ENCODE measurements at regions not wholly inside any gene's neighbourhood (a gene's known extent, or its start where the extent isn't known, plus 50 kb on each side); places are given as distances from the start of the nearest gene placed in this dataset.
A peak's percentile ranks its signal among the peaks of the same experiment; 100 is the strongest.

DNA sequence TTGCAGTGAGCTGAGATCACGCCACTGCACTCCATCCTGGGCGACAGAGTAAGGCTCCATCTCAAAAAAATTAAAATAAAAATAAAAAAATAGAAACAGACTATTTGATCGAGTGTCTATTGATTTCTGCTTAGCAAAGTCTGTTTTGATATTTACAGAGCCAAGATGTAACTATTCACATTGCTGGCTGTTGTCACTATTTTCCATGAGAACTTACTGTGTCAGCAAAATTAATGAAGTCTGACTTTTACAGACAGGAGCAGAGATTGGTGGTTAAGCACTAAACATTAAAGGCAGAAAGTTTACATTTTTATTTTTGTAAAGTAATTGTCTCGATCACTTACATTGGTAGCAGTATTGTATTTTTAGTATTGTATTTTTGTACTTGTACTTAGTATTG is 85.0 kb upstream of the CCDC28A start:
- Histone ChIP-seq H3K36me3 (no peaks in the 10 kb centered on the region), H3K9me3 (no peaks in the 10 kb centered on the region), H3K4me3 (no peak overlapping the region), H3K4me1 (peaks cover 0 to 11% (median 5%) of the 10 kb centered on the region in 4 donors), H3K27ac (no peak overlapping the region), H3K27me3 (no peaks in the 10 kb centered on the region)
- intact Hi-C loops (cut with DNase I; ENCODE audit: low total_unique reads), result no loop called here
- no peak for DNase-seq
- no peak for TF ChIP-seq CTCF (IDR thresholded peaks at IDR 0.05)

- Histone ChIP-seq H3K27ac (no peak overlapping the region), H3K4me1 (peaks cover 0 to 15% (median 5%) of the 10 kb centered on the region in 4 donors), H3K4me3 (no peak overlapping the region), H3K27me3 (no peaks in the 10 kb centered on the region), H3K9me3 (no peaks in the 10 kb centered on the region), H3K36me3 (no peaks in the 10 kb centered on the region)
- intact Hi-C loops (cut with DNase I; ENCODE audit: low total_unique reads), result loop anchor here (5.0 kb wide), 1 partner anchor 77 kb away; no protein-coding TSS in a partner anchor
- no peak for TF ChIP-seq CTCF (IDR thresholded peaks at IDR 0.05)
- no peak for DNase-seq
These were observed 83.7 kb upstream of the CCDC28A start for GRCh38 chr6:138689849-138690248.

GRCh38 chr6:138690975-138691594 is 82.5 kb upstream of the CCDC28A start:
- TF ChIP-seq CTCF (IDR thresholded peaks at IDR 0.05), result no peak
- no peak overlapping the region for H3K27ac ChIP-seq
- intact Hi-C loops (cut with DNase I; ENCODE audit: low total_unique reads), result loop anchor here (5.0 kb wide), 1 partner anchor 76 kb away; no protein-coding TSS in a partner anchor
- no peaks in the 10 kb centered on the region for H3K27me3 ChIP-seq
- peaks cover 0 to 15% (median 5%) of the 10 kb centered on the region in 4 donors for H3K4me1 ChIP-seq
- peak overlapping the region; percentile 63 to 81 for H3K4me3 ChIP-seq
- no peaks in the 10 kb centered on the region for H3K9me3 ChIP-seq
- no peaks in the 10 kb centered on the region for H3K36me3 ChIP-seq
- no peak for DNase-seq

DNA sequence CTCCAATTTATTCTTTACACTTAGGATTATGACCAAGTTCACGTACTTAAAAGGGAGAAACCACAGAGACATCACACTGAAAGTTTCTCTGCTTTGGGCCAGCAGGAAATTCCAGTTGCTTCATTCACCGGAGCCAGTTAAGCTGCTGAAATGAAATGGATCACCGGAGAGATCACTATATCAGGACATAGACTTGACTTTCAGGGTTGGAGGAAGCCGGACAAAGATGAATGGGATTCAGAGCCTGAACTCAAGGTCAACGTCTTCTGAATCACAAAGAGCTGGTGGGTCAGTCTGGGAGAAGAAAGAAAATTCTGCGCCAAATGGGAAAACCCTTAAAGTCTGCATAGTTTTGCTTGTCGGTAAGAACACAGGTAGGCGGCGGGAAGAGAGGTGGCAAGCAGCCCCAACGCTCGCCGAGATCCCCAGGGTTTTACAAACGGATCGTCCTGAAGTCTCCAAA is 81.9 kb upstream of the CCDC28A start:
- H3K4me3 ChIP-seq, result peak overlapping the region; percentile 63 to 81
- TF ChIP-seq CTCF (IDR thresholded peaks at IDR 0.05), result no peak
- peaks cover 0 to 15% (median 5%) of the 10 kb centered on the region in 4 donors for H3K4me1 ChIP-seq
- peak overlapping the region; percentile 20 to 65 for H3K27ac ChIP-seq
- no peaks in the 10 kb centered on the region for H3K36me3 ChIP-seq
- DNase-seq, result no peak
- no peaks in the 10 kb centered on the region for H3K27me3 ChIP-seq
- intact Hi-C loops (cut with DNase I; ENCODE audit: low total_unique reads), result loop anchor here (5.0 kb wide), 1 partner anchor 76 kb away; no protein-coding TSS in a partner anchor
- H3K9me3 ChIP-seq, result no peaks in the 10 kb centered on the region

GRCh38 chr6:138692058-138692977 is 81.3 kb upstream of the CCDC28A start:
- H3K27ac ChIP-seq, result peak overlapping the region; percentile 35 to 65
- intact Hi-C loops (cut with DNase I; ENCODE audit: low total_unique reads), result loop anchor here (5.0 kb wide), 1 partner anchor 75 kb away; no protein-coding TSS in a partner anchor
- DNase-seq, result peak; percentile 57 to 82
- H3K36me3 ChIP-seq, result no peaks in the 10 kb centered on the region
- no peaks in the 10 kb centered on the region for H3K9me3 ChIP-seq
- H3K27me3 ChIP-seq, result no peaks in the 10 kb centered on the region
- peaks cover 0 to 15% (median 5%) of the 10 kb centered on the region in 4 donors for H3K4me1 ChIP-seq
- peak; percentile 72 to 89 for TF ChIP-seq CTCF (IDR thresholded peaks at IDR 0.05)
- H3K4me3 ChIP-seq, result peak overlapping the region; percentile 63 to 81

All from tibial artery (tissue), 4 donors.